HepG2 (cell line): ENCODE measurements at regions not wholly inside any gene's neighbourhood (a gene's known extent, or its start where the extent isn't known, plus 50 kb on each side); places are given as distances from the start of the nearest gene placed in this dataset.

Source experiments
- ATAC-seq: fragments of 200-7000 bp; cut with Tn5 transposase; 3 replicates; pipeline ENCODE4 v1.9.1; 2020; ENCODE audit warnings: mild to moderate bottlenecking, moderate library complexity
- BruUV-seq: library from RNA; stranded (reverse); fragments of 400-500 nt; replicated peaks from 2 replicates; lab custom pipeline; 2021; lab: Mats Ljungman, UMichigan
- CTCF ChIA-PET: fragments of 300-600 bp; formaldehyde crosslinking; extraction: SDS; loops from one replicate; lab custom pipeline; 2021; ENCODE audit warnings: low total read pairs, inconsistent platforms, low intra/inter-chr PET ratio; lab: Yijun Ruan, JAX
- POLR2A ChIA-PET: fragments of 350-600 bp; sonication (Branson Sonifier 250); formaldehyde crosslinking; loops from one replicate; lab custom pipeline; 2020; ENCODE audit warnings: antibody characterized with exemption, inconsistent platforms; lab: Yijun Ruan, JAX
- DNase-seq: peaks from one replicate; pipeline ENCODE4 v3.0.0-alpha.2; 2015; ENCODE audit warnings: low spot score
- FAIRE-seq: peaks from 3 replicates; lab custom pipeline; 2011; peaks lifted over from hg19 to GRCh38; lab: Jason Lieb, UNC
- H2AFZ ChIP-seq: one replicate; pipeline ENCODE4 v1.6.1; 2011; ENCODE audit warnings: low read length, inconsistent platforms
- H3K27ac ChIP-seq: fragments of 300-600 bp; 3 replicates; pipeline ENCODE4 v1.8.0; 2011; ENCODE audit warnings: mixed run types, mild to moderate bottlenecking, mixed read lengths, low read length, inconsistent platforms; ENCODE audit not compliant: insufficient read depth; ENCODE audit errors: extremely low read length
- H3K27me3 ChIP-seq, 2 experiments: fragments of 200-600 bp in 1 of 2; 2 replicates in 1 of 2; 3 replicates in 1 of 2; pipeline versions ENCODE4 v1.6.0 to v1.8.0; 2011; ENCODE audit warnings: low read length in 2 of 2, mild to moderate bottlenecking in 2 of 2, moderate library complexity in 2 of 2, inconsistent platforms in 1 of 2; ENCODE audit not compliant: insufficient read depth in 2 of 2, control insufficient read depth in 1 of 2
- H3K36me3 ChIP-seq, 2 experiments: fragments of 200-600 bp in 1 of 2; replicated peaks in 1 of 2; 2 replicates in 1 of 2; 3 replicates in 1 of 2; pipeline versions ENCODE4 v1.5.1 to v1.8.0; 2011; ENCODE audit warnings: low read length in 2 of 2, inconsistent platforms in 1 of 2; ENCODE audit not compliant: insufficient read depth in 2 of 2, control insufficient read depth in 1 of 2
- H3K4me1 ChIP-seq: 2 replicates; pipeline ENCODE4 v1.5.1; 2012; ENCODE audit warnings: low read length, inconsistent platforms; ENCODE audit not compliant: insufficient read depth
- H3K4me2 ChIP-seq: 2 replicates; pipeline ENCODE4 v1.6.0; 2011; ENCODE audit warnings: low read depth, low read length, inconsistent platforms
- H3K4me3 ChIP-seq, 3 experiments: fragments of 200-600 bp in 1 of 3; sonication (generic), shearing (Covaris generic) in 1 of 3; replicated peaks in 1 of 3; 2 replicates each; pipeline ENCODE4 v1.5.1; 2011 to 2016; ENCODE audit warnings: low read length in 3 of 3, inconsistent platforms in 2 of 3, low read depth in 2 of 3, mild to moderate bottlenecking in 2 of 3, control low read depth in 1 of 3, mixed read lengths in 1 of 3; ENCODE audit not compliant: insufficient read depth in 1 of 3
- H3K79me2 ChIP-seq: one replicate; pipeline ENCODE4 v1.6.1; 2011; ENCODE audit warnings: low read length, inconsistent platforms; ENCODE audit not compliant: insufficient read depth
- H3K9ac ChIP-seq: 2 replicates; pipeline ENCODE4 v1.6.0; 2011; ENCODE audit warnings: mild to moderate bottlenecking, low read depth, low read length, inconsistent platforms; ENCODE audit not compliant: insufficient read depth
- H3K9me3 ChIP-seq: 2 replicates; pipeline ENCODE4 v1.5.1; 2012; ENCODE audit warnings: mild to moderate bottlenecking, low read length
- H4K20me1 ChIP-seq: 2 replicates; pipeline ENCODE4 v1.6.0; 2011; ENCODE audit warnings: inconsistent platforms, mild to moderate bottlenecking, low read length, moderate library complexity; ENCODE audit not compliant: insufficient read depth
- ARID4A ChIP-seq: sonication (generic); formaldehyde crosslinking; IDR thresholded peaks from 2 replicates; pipeline ENCODE4 v1.5.0; 2020; ENCODE audit warnings: mild to moderate bottlenecking, missing genetic modification reagents, borderline replicate concordance
- CHD4 ChIP-seq: fragments of 200-600 bp; sonication (generic); IDR thresholded peaks from 2 replicates; pipeline ENCODE4 v1.7.0; 2017; ENCODE audit warnings: mild to moderate bottlenecking, low read length, borderline replicate concordance
- EHMT2 ChIP-seq: fragments of 200-600 bp; sonication (generic); IDR thresholded peaks from 2 replicates; pipeline ENCODE4 v1.7.0; 2017; ENCODE audit warnings: antibody characterized with exemption, low read depth, low read length, borderline replicate concordance
- GABPB1 ChIP-seq: IDR thresholded peaks from 2 replicates; pipeline ENCODE4 v1.6.1; 2016; ENCODE audit warnings: mild to moderate bottlenecking, missing genetic modification reagents, moderate library complexity, missing compliant biosample characterization
- HCFC1 ChIP-seq: fragments of 150-350 bp; IDR thresholded peaks from 2 replicates; pipeline ENCODE4 v1.6.1; 2014; ENCODE audit warnings: low read depth, low read length
- PHF5A ChIP-seq: IDR thresholded peaks from one replicate; pipeline ENCODE4 v1.6.1; 2018; ENCODE audit warnings: low read depth, missing genetic modification reagents; ENCODE audit not compliant: unreplicated experiment
- TBX2 ChIP-seq: sonication (generic); formaldehyde crosslinking; IDR thresholded peaks from 2 replicates; pipeline ENCODE4 v1.5.0; 2020; ENCODE audit warnings: missing genetic modification reagents, mild to moderate bottlenecking, borderline replicate concordance
- ZNF224 ChIP-seq: sonication (generic); formaldehyde crosslinking; IDR thresholded peaks from 2 replicates; pipeline ENCODE4 v1.5.0; 2020; ENCODE audit warnings: mild to moderate bottlenecking, missing genetic modification reagents
- ZNF605 ChIP-seq: sonication (generic); formaldehyde crosslinking; IDR thresholded peaks from 2 replicates; pipeline ENCODE4 v1.8.0; 2022; ENCODE audit warnings: mild to moderate bottlenecking, missing genetic modification reagents
- ZNF7 ChIP-seq: IDR thresholded peaks from 2 replicates; pipeline ENCODE4 v1.6.1; 2016; ENCODE audit warnings: missing biosample characterization, missing genetic modification reagents
- WGBS: methylation state at CpG from one replicate; pipeline ENCODE4 v1.1.6; 2017; ENCODE audit warnings: low lambda C conversion rate; 5-methylcytosine and 5-hydroxymethylcytosine counted together
- in situ Hi-C: cut with HindIII; loops from 2 replicates; pipeline ENCODE4 v1.10.0; 2017; ENCODE audit warnings: low pct_unique_long_range_greater_than_20kb; ENCODE audit not compliant: extremely low pct_ligation_motif_present
- intact Hi-C: fragments of 100-400 bp; cut with micrococcal nuclease; formaldehyde crosslinking; loops from one replicate; pipeline ENCODE4 v1.10.0; 2022; ENCODE audit not compliant: unreplicated experiment
- TF ChIP-seq, protein P1 (sequence below): sonication (generic); formaldehyde crosslinking; IDR thresholded peaks from 2 replicates; pipeline ENCODE4 v1.9.0; 2022; ENCODE audit warnings: low read depth, missing genetic modification reagents

GRCh38 chr13:76164290-76164689 lies 528.2 kb downstream of the LMO7 start:
- no peak for ATAC-seq

More at GRCh38 chr13:76164290-76164689, 528.2 kb downstream of the LMO7 start:
- ChIA-PET POLR2A (no interaction called here), CTCF (no interaction called here)
- H3K9me3 ChIP-seq: no peaks in the 10 kb centered on the region
- in situ Hi-C loops: no loop called here
- BruUV-seq: no TSS peak
- no peak overlapping the region for H3K9ac ChIP-seq
- H2AFZ ChIP-seq: no peak overlapping the region
- WGBS: 7% methylated on average over 3 of the region's 3 CpGs
- no peaks in the 10 kb centered on the region for H3K27me3 ChIP-seq
- no peaks in the 10 kb centered on the region for H3K36me3 ChIP-seq
- H4K20me1 ChIP-seq: no peaks in the 10 kb centered on the region
- DNase-seq (no peak), FAIRE-seq (no peak)
- no peaks in the 10 kb centered on the region for H3K79me2 ChIP-seq
- no peak overlapping the region for H3K4me2 ChIP-seq
- no peaks in the 10 kb centered on the region for H3K4me1 ChIP-seq
- no peak overlapping the region for H3K4me3 ChIP-seq
- H3K27ac ChIP-seq: no peak overlapping the region
- no peak for TF ChIP-seq ZNF7 (CRISPR knock-in tag)
- TF ChIP-seq PHF5A: no peak
- TF ChIP-seq ZNF605: no peak
- TF ChIP-seq HCFC1: no peak
- TF ChIP-seq ARID4A (CRISPR knock-in tag): no peak
- TF ChIP-seq, protein P1, sequence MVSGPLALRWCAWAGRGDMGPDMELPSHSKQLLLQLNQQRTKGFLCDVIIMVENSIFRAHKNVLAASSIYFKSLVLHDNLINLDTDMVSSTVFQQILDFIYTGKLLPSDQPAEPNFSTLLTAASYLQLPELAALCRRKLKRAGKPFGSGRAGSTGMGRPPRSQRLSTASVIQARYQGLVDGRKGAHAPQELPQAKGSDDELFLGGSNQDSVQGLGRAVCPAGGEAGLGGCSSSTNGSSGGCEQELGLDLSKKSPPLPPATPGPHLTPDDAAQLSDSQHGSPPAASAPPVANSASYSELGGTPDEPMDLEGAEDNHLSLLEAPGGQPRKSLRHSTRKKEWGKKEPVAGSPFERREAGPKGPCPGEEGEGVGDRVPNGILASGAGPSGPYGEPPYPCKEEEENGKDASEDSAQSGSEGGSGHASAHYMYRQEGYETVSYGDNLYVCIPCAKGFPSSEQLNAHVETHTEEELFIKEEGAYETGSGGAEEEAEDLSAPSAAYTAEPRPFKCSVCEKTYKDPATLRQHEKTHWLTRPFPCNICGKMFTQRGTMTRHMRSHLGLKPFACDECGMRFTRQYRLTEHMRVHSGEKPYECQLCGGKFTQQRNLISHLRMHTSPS (CRISPR knock-in tag): no peak
- no peak for TF ChIP-seq EHMT2
- TF ChIP-seq TBX2 (CRISPR knock-in tag): no peak
- no peak for TF ChIP-seq CHD4
- TF ChIP-seq GABPB1 (CRISPR knock-in tag): no peak
- no peak for TF ChIP-seq ZNF224 (CRISPR knock-in tag)
- TF ChIP-seq, all 625 proteins: peak for 0
- intact Hi-C loops: no loop called here
